IMR-90 (cell line): ENCODE measurements at regions not wholly inside any gene's neighbourhood (a gene's known extent, or its start where the extent isn't known, plus 50 kb on each side); places are given as distances from the start of the nearest gene placed in this dataset.

ENCODE experiments used
- ATAC-seq: fragments of 200-7000 bp; cut with Tn5 transposase; 2 replicates; pipeline ENCODE4 v1.9.1; 2020; ENCODE audit warnings: low read depth, mild to moderate bottlenecking, moderate library complexity
- BruUV-seq: library from RNA; stranded (reverse); fragments of 400-500 nt; replicated peaks from 2 replicates; lab custom pipeline; 2021; lab: Mats Ljungman, UMichigan
- CTCF ChIA-PET: fragments of 300-600 bp; formaldehyde crosslinking; extraction: SDS; loops from one replicate; lab custom pipeline; 2021; ENCODE audit warnings: antibody characterized with exemption; lab: Yijun Ruan, JAX
- POLR2A ChIA-PET: fragments of 300-600 bp; sonication (Branson Sonifier 250); formaldehyde crosslinking; loops from one replicate; lab custom pipeline; 2022; ENCODE audit warnings: antibody characterized with exemption; ENCODE audit not compliant: unreplicated experiment; lab: Charles Lee
- DNase-seq: peaks from one replicate; pipeline ENCODE4 v3.0.0; 2013
- H2AFZ ChIP-seq: replicated peaks from 2 replicates; pipeline ENCODE3; 2013; ENCODE audit warnings: low read length, mild to moderate bottlenecking; ENCODE audit not compliant: poor library complexity
- H2AK5ac ChIP-seq: 2 replicates; pipeline ENCODE4 v1.6.1; 2013; ENCODE audit warnings: low read depth, low read length, inconsistent platforms
- H2AK9ac ChIP-seq: replicated peaks from 2 replicates; pipeline ENCODE3; 2013; ENCODE audit warnings: mild to moderate bottlenecking, low read depth, low read length, moderate library complexity; ENCODE audit not compliant: poor library complexity
- H2BK120ac ChIP-seq: 2 replicates; pipeline ENCODE4 v1.6.1; 2013; ENCODE audit warnings: low read depth, low read length, inconsistent platforms
- H2BK15ac ChIP-seq: 3 replicates; pipeline ENCODE4 v1.6.1; 2013; ENCODE audit warnings: low read depth, low read length, inconsistent platforms
- H2BK20ac ChIP-seq: 2 replicates; pipeline ENCODE4 v1.6.1; 2013; ENCODE audit warnings: low read depth, mild to moderate bottlenecking, inconsistent platforms, low read length, moderate library complexity
- H2BK5ac ChIP-seq: 2 replicates; pipeline ENCODE4 v1.6.1; 2013; ENCODE audit warnings: mild to moderate bottlenecking, low read depth, low read length, inconsistent platforms; ENCODE audit not compliant: poor library complexity, severe bottlenecking
- H3K14ac ChIP-seq: replicated peaks from 2 replicates; pipeline ENCODE4 v1.6.1; 2013; ENCODE audit warnings: low read depth, low read length, inconsistent platforms
- H3K18ac ChIP-seq: 2 replicates; pipeline ENCODE4 v1.6.1; 2013; ENCODE audit warnings: low read depth, low read length, control low read depth
- H3K23ac ChIP-seq: 2 replicates; pipeline ENCODE4 v1.6.1; 2013; ENCODE audit warnings: low read depth, low read length, inconsistent platforms
- H3K27ac ChIP-seq: 2 replicates; pipeline ENCODE4 v1.5.1; 2013; ENCODE audit warnings: mild to moderate bottlenecking, control low read depth, low read length; ENCODE audit not compliant: insufficient read depth
- H3K27me3 ChIP-seq: 2 replicates; pipeline ENCODE4 v1.6.1; 2013; ENCODE audit warnings: low read length; ENCODE audit not compliant: control insufficient read depth, insufficient read depth
- H3K36me3 ChIP-seq: 2 replicates; pipeline ENCODE4 v1.6.1; 2013; ENCODE audit warnings: low read length, mixed read lengths; ENCODE audit not compliant: control insufficient read depth, insufficient read depth
- H3K4ac ChIP-seq: 2 replicates; pipeline ENCODE4 v1.6.1; 2013; ENCODE audit warnings: low read depth, low read length, inconsistent platforms
- H3K4me1 ChIP-seq: 2 replicates; pipeline ENCODE4 v1.6.1; 2013; ENCODE audit warnings: low read length, mixed read lengths; ENCODE audit not compliant: control insufficient read depth, insufficient read depth
- H3K4me2 ChIP-seq: 2 replicates; pipeline ENCODE4 v1.6.1; 2013; ENCODE audit warnings: low read depth, mild to moderate bottlenecking, control low read depth, low read length, moderate library complexity
- H3K4me3 ChIP-seq: 2 replicates; pipeline ENCODE4 v1.5.1; 2013; ENCODE audit warnings: low read depth, mild to moderate bottlenecking, control low read depth, low read length, moderate library complexity; ENCODE audit not compliant: insufficient read depth
- H3K56ac ChIP-seq: 2 replicates; pipeline ENCODE4 v1.6.1; 2013; ENCODE audit warnings: low read length, inconsistent platforms; ENCODE audit not compliant: insufficient read depth; ENCODE audit errors: extremely low read depth
- H3K79me1 ChIP-seq, 2 experiments: 2 replicates each; pipeline ENCODE4 v1.6.1; 2013; ENCODE audit warnings: low read length in 2 of 2, inconsistent platforms in 1 of 2, low read depth in 1 of 2
- H3K9ac ChIP-seq: 2 replicates; pipeline ENCODE4 v1.6.1; 2013; ENCODE audit warnings: low read depth, low read length, control low read depth
- H3K9me1 ChIP-seq: 2 replicates; pipeline ENCODE4 v1.6.1; 2013; ENCODE audit warnings: low read length, inconsistent platforms; ENCODE audit not compliant: insufficient read depth
- H3K9me3 ChIP-seq: 2 replicates; pipeline ENCODE4 v1.6.1; 2013; ENCODE audit warnings: low read length; ENCODE audit not compliant: control insufficient read depth, insufficient read depth
- H4K20me1 ChIP-seq: 2 replicates; pipeline ENCODE4 v1.6.1; 2013; ENCODE audit warnings: low read length, inconsistent platforms; ENCODE audit not compliant: insufficient read depth
- H4K5ac ChIP-seq: 2 replicates; pipeline ENCODE4 v1.6.1; 2013; ENCODE audit warnings: mild to moderate bottlenecking, low read depth, low read length, control low read depth
- H4K8ac ChIP-seq, 2 experiments: 2 replicates each; pipeline ENCODE4 v1.6.1; 2013; ENCODE audit warnings: low read depth in 2 of 2, low read length in 2 of 2, control low read depth in 1 of 2, inconsistent platforms in 1 of 2
- H4K91ac ChIP-seq: 2 replicates; pipeline ENCODE4 v1.6.1; 2013; ENCODE audit warnings: low read depth, low read length, inconsistent platforms; ENCODE audit not compliant: insufficient read depth
- BHLHE40 ChIP-seq: fragments of 150-350 bp; IDR thresholded peaks from 2 replicates; pipeline ENCODE4 v1.6.1; 2016; ENCODE audit warnings: mild to moderate bottlenecking, low read depth, low read length
- CEBPB ChIP-seq: IDR thresholded peaks from 2 replicates; pipeline ENCODE4 v1.6.1; 2012; ENCODE audit warnings: low read depth, low read length, improper control_type of control experiment
- NFE2L2 ChIP-seq: fragments of 150-350 bp; IDR thresholded peaks from 2 replicates; pipeline ENCODE4 v1.6.1; 2016; ENCODE audit warnings: low read depth, mild to moderate bottlenecking, low read length
- WGBS, 2 experiments: methylation state at CpG; one replicate each; pipeline versions ENCODE4 v1.1.5 to v1.1.7; 2013; ENCODE audit warnings: missing lambda C conversion rate in 2 of 2; ENCODE audit not compliant: insufficient read length in 1 of 2; ENCODE audit errors: extremely low coverage in 2 of 2; 5-methylcytosine and 5-hydroxymethylcytosine counted together
- dilution Hi-C: fragments of 300-500 bp; cut with HindIII; formaldehyde crosslinking; loops from one replicate; pipeline ENCODE4 v1.14.3; 2018; ENCODE audit warnings: low sequenced_read_pairs; ENCODE audit not compliant: unreplicated experiment
- in situ Hi-C: fragments of 300-500 bp; cut with MboI; formaldehyde crosslinking; loops from 3 replicates; pipeline ENCODE4 v1.14.3; 2019; ENCODE audit warnings: low sequenced_read_pairs, inconsistent platforms, mixed read lengths
- intact Hi-C: fragments of 100-400 bp; cut with micrococcal nuclease; formaldehyde crosslinking; loops from 2 replicates; pipeline ENCODE4 v1.10.0; 2022

GRCh38 chr1:14522077-14522925, 76.2 kb upstream of the KAZN start:
- Histone ChIP-seq H3K9ac (peak overlapping the region; percentile 44), H3K4me2 (peak overlapping the region; percentile 67), H4K91ac (peak overlapping the region; percentile 2; the same call in 1 of the 2 replicates), H4K5ac (peak overlapping the region; percentile 61), H3K4me3 (no peak overlapping the region), H2BK15ac (peak overlapping the region; percentile 6; the same call in 2 of the 3 replicates), H3K27ac (peak overlapping the region; percentile 95), H2AK9ac (no peak overlapping the region), H2BK20ac (peak overlapping the region; percentile 51; the same call in 1 of the 2 replicates), H3K4ac (peak overlapping the region; percentile 41; the same call in 1 of the 2 replicates), H3K9me3 (no peaks in the 10 kb centered on the region), H3K9me1 (no peaks in the 10 kb centered on the region), H3K56ac (no peak overlapping the region; the same call in 1 of the 2 replicates), H2BK5ac (peak overlapping the region; percentile 56), H3K14ac (no peak overlapping the region), H3K23ac (no peak overlapping the region), H3K36me3 (no peaks in the 10 kb centered on the region), H3K79me1 (no peaks in the 10 kb centered on the region), H4K8ac (no peak overlapping the region; a peak in 2 of 4 replicates), H2AK5ac (no peak overlapping the region), H2BK120ac (peak overlapping the region; percentile 56), H3K4me1 (peaks cover 23% of the 10 kb centered on the region), H2AFZ (peak overlapping the region; percentile 34), H3K18ac (peak overlapping the region; percentile 90), H4K20me1 (no peaks in the 10 kb centered on the region), H3K27me3 (no peaks in the 10 kb centered on the region)
- ATAC-seq (peak; percentile 53), DNase-seq (peak; percentile 77)
- intact Hi-C loops (no loop called here), in situ Hi-C loops (no loop called here), dilution Hi-C loops (no loop called here)
- no TSS peak for BruUV-seq
- ChIA-PET POLR2A (no interaction called here), CTCF (no interaction called here)
- no CpG with 5 or more reads among the region's 9 CpGs for WGBS, 2 experiments
- TF ChIP-seq BHLHE40 (no peak), NFE2L2 (no peak), CEBPB (peak; percentile 69)
